ENCODE measurements at regions not wholly inside any gene's neighbourhood (a gene's known extent, or its start where the extent isn't known, plus 50 kb on each side); places are given as distances from the start of the nearest gene placed in this dataset.

DNA sequence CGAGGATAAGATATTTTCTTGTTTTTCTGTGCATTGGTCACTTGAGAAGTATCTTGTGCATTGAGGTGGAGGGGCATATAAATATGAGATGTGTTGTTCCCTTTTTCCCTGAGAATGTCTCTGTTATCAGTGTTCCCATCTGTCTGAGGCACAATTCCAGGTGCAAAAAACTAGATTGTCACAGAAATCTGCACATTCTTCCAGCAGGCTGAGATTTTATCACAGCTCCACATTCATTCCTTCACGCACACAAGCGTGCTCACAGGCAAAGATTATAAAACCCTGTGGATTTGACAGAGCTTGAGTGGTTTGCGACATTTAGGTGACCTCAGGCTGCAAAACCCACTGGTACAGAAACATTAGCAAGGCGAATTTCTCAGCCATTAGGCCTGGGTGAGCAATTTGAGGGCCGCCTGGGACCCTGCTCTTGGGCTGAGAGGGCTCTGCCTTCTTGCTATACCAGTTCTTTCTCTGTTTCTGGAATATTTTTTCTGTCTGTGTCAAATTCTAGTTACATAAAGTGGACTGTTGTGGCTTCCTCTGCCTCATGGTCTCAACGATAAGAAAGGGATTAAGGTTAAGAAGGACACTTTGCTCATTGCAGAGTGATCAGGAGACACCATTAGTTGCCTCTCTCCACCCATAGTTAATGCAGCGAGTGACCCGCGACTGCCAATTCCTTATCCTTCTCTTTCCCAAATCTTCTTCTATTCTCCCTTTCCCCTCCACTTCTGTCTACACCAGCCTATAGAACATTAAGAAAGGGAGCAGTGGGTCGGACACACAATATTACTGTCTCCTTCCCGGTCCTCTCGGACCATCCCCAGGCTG, 86.7 kb upstream of the C1QTNF7 start:
- DNase-seq, result no peak

DNA sequence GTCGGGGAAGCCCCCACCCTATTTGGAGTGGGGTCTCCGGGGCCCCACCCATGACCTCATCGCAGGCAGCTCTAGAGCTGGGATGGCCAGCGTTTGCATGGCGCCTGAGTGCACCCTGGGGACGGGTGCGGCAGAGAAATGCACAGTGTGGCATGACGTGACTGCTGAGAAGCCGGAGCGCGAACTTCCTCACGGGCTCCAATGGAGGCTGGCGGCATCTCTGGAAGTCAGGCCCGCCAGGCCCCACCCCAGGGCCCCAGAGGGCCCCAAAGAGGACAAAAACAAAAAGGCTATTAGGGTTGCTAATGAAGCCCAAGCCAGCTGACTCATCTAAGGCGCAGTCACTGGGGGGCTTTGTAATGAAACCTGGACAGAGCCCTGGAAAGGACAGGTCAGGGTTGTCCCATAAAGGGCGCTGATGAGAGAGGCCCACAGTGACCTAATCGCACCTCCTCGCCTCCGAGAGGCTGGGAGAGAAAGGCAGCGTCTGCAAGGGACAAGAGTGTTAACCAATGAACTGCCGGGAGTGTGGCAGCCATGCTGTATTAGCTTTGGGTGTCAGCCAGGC, 86.0 kb upstream of the C1QTNF7 start:
- DNase-seq, result no peak

DNA sequence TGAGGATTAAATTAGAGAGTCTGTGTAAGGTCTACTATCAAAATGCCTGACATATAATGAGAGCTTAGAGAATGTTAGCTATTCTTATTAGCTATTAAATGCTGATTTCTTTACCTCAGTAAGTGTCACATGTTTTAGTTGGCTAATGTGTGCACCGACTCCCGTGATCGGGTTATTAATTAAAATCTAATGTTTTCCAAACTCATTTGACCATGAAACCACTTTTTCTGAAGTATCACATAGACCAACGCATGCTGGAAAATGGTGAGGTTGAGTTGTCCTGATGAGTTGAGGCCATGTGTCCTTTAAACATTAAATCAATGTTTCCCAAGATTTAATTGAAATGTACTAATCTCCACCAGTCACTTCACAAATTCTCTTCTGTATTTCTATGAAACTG, 84.8 kb upstream of the C1QTNF7 start:
- no peak for DNase-seq

DNA sequence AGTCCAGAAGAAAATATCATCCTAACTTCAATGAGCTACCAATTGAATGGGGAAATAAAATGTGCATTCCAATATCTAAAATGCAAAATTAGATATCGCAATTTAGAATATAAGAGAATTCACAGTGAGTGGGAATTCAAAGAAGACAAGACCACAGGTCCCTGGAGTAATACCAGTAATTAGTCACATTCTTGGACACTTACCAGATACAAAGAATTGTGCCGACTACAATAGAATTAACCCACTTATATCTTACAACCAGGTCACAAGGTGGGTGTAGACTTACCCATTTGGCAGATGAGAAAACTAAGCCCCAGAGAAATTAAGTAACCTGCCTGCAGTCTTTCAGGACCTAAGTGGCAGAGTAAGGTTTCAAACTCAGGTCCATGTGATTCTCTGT, 84.3 kb upstream of the C1QTNF7 start:
- no peak for DNase-seq

GRCh38 chr4:15344041-15344440, 83.8 kb upstream of the C1QTNF7 start:
- DNase-seq, result no peak

GRCh38 chr4:15345134-15345533, 82.7 kb upstream of the C1QTNF7 start:
- no peak for DNase-seq

DNA sequence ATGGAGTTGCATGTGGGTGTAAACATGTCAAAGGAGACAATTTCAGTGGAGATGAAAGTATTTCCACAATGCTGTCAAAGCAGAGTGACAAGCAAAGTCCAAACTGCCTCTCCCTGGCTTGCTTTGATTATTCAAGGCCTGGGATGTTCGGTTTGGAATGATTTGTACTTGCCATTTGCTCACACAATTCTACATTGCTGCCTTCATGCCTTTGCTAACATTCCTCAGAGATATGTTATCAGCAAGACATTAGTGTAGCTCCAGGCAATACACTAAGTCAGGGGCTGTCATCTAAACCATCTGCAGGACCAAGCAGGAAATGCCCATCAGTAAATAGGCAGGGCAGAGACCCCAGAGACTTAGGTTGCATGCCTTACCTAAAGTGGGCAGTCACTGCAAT, 79.6 kb upstream of the C1QTNF7 start:
- no peak for DNase-seq

DNA sequence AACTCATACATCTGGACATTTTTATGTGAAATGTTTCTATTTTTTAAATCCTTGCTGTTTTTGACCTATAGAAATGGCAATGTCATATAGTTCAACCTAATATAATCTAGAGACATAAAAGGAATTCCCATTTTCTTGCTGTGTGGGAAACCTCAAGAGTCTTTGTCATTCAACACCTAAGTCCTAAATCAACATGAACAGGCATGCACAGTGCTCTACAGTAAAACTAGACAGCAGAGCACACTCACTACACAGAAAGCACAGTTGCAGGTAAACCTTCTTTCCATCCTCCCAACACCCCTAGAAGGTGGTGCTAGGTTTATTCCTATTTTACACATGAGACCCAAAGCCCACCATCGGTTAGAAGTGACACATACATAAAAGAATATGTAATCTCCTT, 79.1 kb upstream of the C1QTNF7 start:
- DNase-seq, result no peak

- DNase-seq, result no peak
These were observed 78.3 kb upstream of the C1QTNF7 start for GRCh38 chr4:15349531-15349935.

- DNase-seq, result no peak
These were observed 77.9 kb upstream of the C1QTNF7 start for GRCh38 chr4:15349965-15350364.

- DNase-seq, result no peak
These were observed 75.3 kb upstream of the C1QTNF7 start for GRCh38 chr4:15352524-15352923.

DNA sequence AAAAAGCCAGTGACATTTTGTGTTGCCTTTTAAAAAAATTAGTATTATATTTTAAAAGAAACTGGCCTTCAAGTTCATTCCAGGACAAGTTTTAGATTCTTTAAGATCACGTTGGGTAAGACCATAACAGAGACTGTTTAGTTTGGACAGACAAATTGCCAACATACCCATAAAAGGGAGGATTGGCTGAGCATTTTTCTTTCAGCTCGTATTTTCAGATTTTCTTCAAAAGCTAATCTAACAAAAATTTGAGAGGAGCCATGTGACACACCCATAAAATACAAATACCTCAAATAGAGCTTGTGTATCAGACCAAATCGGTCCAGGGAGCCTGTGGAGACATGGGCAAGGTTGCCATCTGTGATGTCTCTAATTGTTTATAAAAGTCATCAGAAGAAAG, 74.6 kb upstream of the C1QTNF7 start:
- DNase-seq, result no peak

DNA sequence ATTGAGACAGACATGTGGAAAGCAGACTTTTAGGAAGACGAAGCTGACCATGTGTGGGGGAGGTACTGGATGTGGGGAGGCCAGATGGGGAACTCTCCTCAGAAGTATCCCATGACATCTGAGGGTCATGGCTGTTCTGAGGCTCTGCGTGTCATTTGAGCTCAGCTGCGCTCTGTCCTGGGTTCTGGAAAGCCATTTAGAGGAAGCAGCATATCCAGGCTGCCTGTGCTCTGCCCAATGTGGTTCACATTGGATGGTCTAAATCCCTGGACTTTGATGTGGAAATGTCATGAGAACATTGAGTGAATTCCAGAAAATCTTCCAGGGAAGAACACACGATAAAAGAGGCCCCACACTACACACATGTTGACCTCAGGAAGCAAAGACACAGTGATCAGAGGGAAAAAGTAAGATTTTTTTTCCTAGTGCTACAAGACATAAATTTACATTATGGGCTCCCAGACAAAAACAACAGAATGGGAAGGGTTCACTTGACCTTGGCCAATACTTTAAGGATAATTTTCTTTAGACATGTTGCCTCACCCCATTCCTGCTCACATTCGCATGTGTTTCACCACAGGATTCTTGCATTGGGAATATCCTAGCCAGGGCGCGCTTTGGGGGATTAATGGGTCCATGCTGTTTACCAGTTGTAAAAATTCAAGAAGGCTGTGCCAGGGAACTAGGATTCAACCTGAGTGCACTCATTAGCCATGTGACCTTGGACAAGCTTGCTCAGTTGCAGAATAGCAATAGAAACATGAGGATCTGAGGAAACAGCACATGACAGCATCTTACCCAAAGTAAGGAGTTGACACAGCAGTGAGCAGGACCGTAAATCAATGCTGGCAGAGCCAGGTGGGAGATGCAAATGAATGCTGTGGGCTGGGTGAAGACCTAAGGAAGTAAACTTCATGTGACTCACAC, 73.2 kb upstream of the C1QTNF7 start:
- no peak for DNase-seq

DNA sequence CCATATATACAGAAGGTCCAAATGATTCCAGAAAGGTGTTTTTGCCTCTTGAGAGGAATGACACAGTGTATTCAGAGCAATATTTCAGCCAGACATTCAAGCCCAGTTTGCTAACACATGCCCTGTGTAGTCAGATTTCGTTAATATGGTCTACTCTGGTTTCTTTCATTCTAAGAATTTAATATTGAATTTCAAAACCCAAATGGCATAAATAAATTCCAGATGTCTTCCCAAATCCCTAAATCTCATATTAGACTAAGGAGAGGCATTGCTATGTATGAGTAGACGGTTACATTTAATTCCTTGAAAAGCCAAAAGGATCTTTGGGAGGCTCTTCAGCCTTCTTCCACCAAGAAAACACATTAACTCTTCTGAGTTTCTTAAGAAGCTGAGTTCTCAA, 66.3 kb upstream of the C1QTNF7 start:
- DNase-seq, result no peak

- DNase-seq, result no peak
These were observed 65.3 kb upstream of the C1QTNF7 start for GRCh38 chr4:15362541-15362940.

DNA sequence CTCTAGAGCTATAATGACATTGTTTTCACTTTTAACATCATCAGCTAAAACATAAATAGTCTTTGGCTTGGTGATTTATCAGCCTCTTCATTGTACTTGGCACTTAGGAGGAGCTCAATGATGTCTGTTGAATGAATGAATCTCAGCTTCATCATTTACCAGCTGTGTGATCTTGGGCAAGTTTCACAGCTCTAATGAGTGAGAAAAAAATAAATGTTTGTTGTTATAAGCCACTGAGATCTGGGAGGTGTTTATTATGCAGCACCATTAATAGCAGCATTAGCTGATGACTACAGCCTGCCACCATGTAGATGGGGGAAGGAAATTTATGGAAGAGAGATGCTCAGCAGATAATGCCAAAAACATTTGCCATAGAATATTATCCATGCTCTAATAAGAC, 63.6 kb upstream of the C1QTNF7 start:
- DNase-seq, result no peak

DNA sequence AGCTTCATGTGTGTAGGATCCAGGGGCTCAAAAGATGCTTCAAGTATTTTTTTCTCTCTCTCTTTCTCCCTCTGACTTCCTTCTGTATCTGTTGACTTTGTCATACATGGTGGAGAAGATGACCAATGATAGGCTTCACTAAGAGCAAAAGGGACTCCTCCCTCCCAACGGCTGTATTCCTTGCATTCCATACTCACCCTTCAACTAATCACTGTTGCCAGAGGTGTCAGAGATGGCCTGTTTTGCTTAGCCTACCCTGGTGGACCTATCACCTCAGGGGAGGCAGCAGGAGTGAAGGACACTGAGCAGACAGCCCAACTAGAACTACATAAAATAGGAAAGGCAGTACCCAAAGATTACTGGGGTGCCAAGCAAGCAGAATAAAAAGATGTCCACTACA, 62.2 kb upstream of the C1QTNF7 start:
- DNase-seq, result no peak

DNA sequence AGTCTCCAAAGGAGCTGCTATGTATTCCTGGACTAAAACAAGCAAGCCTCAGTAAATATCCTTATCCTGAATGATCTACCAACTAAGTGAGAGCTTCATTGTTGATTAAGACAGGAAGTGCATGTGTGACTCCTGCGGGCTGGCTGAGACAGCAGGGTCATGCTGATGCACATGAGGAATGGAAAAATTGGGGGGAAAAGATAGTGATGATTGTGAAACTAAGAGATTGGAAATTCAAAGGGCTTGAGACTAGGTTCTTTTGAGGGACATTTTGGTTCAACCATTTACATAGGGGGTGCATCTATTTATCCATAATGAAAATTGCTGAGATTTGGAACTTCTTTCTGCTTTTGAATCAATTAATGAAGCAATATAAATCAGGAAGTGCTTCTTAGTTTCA, 61.1 kb upstream of the C1QTNF7 start:
- no peak for DNase-seq

GRCh38 chr4:15368856-15369255, 59.0 kb upstream of the C1QTNF7 start:
- no peak for DNase-seq

GRCh38 chr4:15370296-15370695, 57.5 kb upstream of the C1QTNF7 start:
- DNase-seq, result no peak

DNA sequence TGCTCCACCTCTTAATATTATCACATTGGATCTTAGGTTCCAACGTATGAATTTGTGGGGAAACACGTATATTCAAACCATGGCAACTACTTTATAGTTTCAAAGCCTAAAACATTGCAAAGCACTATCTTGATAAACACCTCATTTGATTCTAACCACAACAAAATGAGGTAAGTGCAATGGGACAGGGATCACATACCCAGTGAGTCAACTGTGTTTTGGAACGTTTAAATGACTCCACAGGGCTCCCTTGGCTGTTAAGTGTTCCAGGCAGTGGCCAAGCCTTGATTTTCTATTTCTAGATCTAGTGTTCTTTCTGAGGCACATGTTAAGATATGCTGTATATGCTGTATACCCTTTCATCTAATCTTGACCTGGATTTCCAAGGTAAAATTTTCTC, 54.5 kb upstream of the C1QTNF7 start:
- DNase-seq, result no peak

DNA sequence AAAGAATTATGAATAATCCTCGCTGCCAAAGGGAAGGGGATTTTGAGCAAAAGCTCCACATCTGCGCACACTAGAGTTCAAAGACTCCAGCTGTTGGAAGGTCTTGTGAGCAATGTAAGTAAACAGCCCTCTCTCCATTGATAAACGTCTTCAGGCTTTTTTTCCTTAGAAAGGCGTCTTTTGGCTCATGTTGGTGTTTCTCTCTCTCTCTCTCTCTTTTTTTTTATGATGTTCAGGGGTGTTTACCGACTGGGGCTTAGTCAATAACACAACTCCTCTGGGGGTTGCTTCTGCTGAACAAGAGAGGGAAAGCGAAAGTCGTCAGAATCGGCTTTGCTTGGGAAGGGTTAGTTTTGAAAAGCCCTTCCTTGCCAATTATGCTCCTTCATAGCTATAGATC, 53.2 kb upstream of the C1QTNF7 start:
- DNase-seq, result no peak

- no peak for DNase-seq
These were observed 52.2 kb upstream of the C1QTNF7 start for GRCh38 chr4:15375667-15376066.

DNA sequence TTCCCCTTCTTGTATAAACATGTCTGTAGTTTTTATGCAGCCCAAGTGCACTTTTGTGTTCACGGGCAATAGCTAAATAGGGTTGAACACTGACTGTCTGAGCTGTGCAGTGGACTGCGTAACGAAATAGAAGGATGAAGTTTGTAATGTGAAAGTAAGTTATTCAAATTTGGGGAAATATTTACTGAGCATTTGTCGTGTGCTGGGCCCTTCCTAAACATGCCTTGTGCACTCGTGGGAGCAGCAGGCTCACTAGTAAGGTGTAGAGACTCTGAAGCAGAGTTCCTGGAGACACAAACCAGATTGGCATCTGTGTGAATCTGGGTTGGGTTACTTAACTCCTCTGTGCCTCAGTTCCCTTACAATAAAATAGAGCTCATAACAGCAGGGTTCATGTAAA, 51.7 kb upstream of the C1QTNF7 start:
- DNase-seq, result no peak
